Activated CD4-positive, alpha-beta T cell treated with anti-CD3 and anti-CD28 coated beads, Interleukin-2, amount 50 U/mL, for 16 hours (primary cell): ENCODE measurements at regions not wholly inside any gene's neighbourhood (a gene's known extent, or its start where the extent isn't known, plus 50 kb on each side); places are given as distances from the start of the nearest gene placed in this dataset.
"Not testable (repeated sequence)": the region's sequence is repeated elsewhere in the genome, so short reads cannot be mapped to it uniquely, and the experiment has no call there.

Source experiments
- DNase-seq: peaks from one replicate; pipeline ENCODE4 v3.0.0-alpha.2; 2020

GRCh38 chr2:186093174-186093573, 354.6 kb downstream of the FSIP2 start:
- no peak for DNase-seq

- no peak for DNase-seq
Measured at GRCh38 chr2:186098821-186099220, 360.2 kb downstream of the FSIP2 start.

GRCh38 chr2:186099826-186100225, 361.2 kb downstream of the FSIP2 start:
- DNase-seq, result no peak

GRCh38 chr2:186100636-186101035, 362.0 kb downstream of the FSIP2 start:
- DNase-seq, result no peak

- DNase-seq, result no peak
Measured at GRCh38 chr2:186101616-186102015, 363.0 kb downstream of the FSIP2 start.

GRCh38 chr2:186103276-186103675, 364.7 kb downstream of the FSIP2 start:
- DNase-seq, result no peak

- no peak for DNase-seq
Measured at GRCh38 chr2:186105016-186105724, 366.6 kb downstream of the FSIP2 start.

- DNase-seq, result no peak
Measured at GRCh38 chr2:186108470-186108869, 369.9 kb downstream of the FSIP2 start.

GRCh38 chr2:186113284-186113683, 372.8 kb upstream of the ZC3H15 start:
- no peak for DNase-seq

GRCh38 chr2:186125156-186125555, 360.9 kb upstream of the ZC3H15 start:
- no peak for DNase-seq

GRCh38 chr2:186125625-186126024, 360.4 kb upstream of the ZC3H15 start:
- no peak for DNase-seq

- no peak for DNase-seq
Measured at GRCh38 chr2:186126181-186126580, 359.9 kb upstream of the ZC3H15 start.

- DNase-seq, result no peak
Measured at GRCh38 chr2:186129767-186130581, 356.1 kb upstream of the ZC3H15 start.

- DNase-seq, result no peak
Measured at GRCh38 chr2:186130748-186131641, 355.1 kb upstream of the ZC3H15 start.

GRCh38 chr2:186135686-186136085, 350.4 kb upstream of the ZC3H15 start:
- no peak for DNase-seq

GRCh38 chr2:186136860-186137259, 349.2 kb upstream of the ZC3H15 start:
- DNase-seq, result no peak

GRCh38 chr2:186138845-186139244, 347.2 kb upstream of the ZC3H15 start:
- no peak for DNase-seq

- DNase-seq, result no peak
Measured at GRCh38 chr2:186159101-186159500, 327.0 kb upstream of the ZC3H15 start.

GRCh38 chr2:186164325-186164724, 321.7 kb upstream of the ZC3H15 start:
- DNase-seq, result no peak

- no peak for DNase-seq
Measured at GRCh38 chr2:186170693-186171092, 315.4 kb upstream of the ZC3H15 start.

GRCh38 chr2:186181625-186182024, 304.4 kb upstream of the ZC3H15 start:
- no peak for DNase-seq

- not testable (repeated sequence) for DNase-seq
Measured at GRCh38 chr2:186182366-186182765, 303.7 kb upstream of the ZC3H15 start.

GRCh38 chr2:186183406-186183805, 302.7 kb upstream of the ZC3H15 start:
- no peak for DNase-seq
